GM10248 (cell line): ENCODE measurements at regions not wholly inside any gene's neighbourhood (a gene's known extent, or its start where the extent isn't known, plus 50 kb on each side); places are given as distances from the start of the nearest gene placed in this dataset.
"Not testable (repeated sequence)": the region's sequence is repeated elsewhere in the genome, so short reads cannot be mapped to it uniquely, and the experiment has no call there.

Experiments
- CTCF ChIA-PET: fragments of 300-600 bp; sonication (Branson Sonifier 250); formaldehyde crosslinking; extraction: SDS; loops from one replicate; lab custom pipeline; 2021; ENCODE audit warnings: antibody characterized with exemption; lab: Yijun Ruan, JAX
- POLR2A ChIA-PET: fragments of 350-650 bp; sonication (Branson Sonifier 250); formaldehyde crosslinking; extraction: SDS; loops from one replicate; lab custom pipeline; 2020; ENCODE audit warnings: antibody characterized with exemption; lab: Yijun Ruan, JAX
- DNase-seq: peaks from one replicate; pipeline ENCODE4 v3.0.0; 2012; ENCODE audit errors: extremely low spot score
- CTCF ChIP-seq: IDR thresholded peaks from 2 replicates; pipeline ENCODE4 v1.5.1; 2012; ENCODE audit warnings: mild to moderate bottlenecking, low read depth; ENCODE audit errors: extremely low read depth, missing control alignments, control extremely low read depth

GRCh38 chr16:24645739-24646645 is 83.5 kb upstream of the TNRC6A start:
- no peak for TF ChIP-seq CTCF
- DNase-seq = no peak
- ChIA-PET CTCF (interaction anchor here (0.8 kb wide), 1 partner anchor 14 kb away, joined by 3 read pairs; no protein-coding TSS in a partner anchor), POLR2A (no interaction called here)

DNA sequence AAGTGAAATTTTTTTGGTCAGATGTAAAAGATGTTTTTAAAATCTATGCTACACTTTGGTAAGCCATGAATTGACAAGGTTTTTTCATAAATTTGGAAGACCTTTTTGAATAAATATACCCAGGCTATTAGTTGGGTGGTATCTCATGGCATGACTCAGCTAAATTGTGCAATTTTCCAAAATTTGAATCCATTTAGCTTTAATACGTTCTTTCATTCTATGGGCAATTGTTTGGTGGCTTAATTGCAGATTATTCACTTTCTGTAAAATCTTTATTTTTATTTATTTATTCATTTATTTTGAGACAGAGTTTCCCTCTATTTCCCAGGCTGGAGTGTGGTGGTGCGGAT is 82.8 kb upstream of the TNRC6A start:
- POLR2A ChIA-PET = no interaction called here
- CTCF ChIA-PET = interaction anchor here (0.8 kb wide), 1 partner anchor 13 kb away, joined by 3 read pairs; no protein-coding TSS in a partner anchor
- TF ChIP-seq CTCF = no peak
- no peak for DNase-seq

DNA sequence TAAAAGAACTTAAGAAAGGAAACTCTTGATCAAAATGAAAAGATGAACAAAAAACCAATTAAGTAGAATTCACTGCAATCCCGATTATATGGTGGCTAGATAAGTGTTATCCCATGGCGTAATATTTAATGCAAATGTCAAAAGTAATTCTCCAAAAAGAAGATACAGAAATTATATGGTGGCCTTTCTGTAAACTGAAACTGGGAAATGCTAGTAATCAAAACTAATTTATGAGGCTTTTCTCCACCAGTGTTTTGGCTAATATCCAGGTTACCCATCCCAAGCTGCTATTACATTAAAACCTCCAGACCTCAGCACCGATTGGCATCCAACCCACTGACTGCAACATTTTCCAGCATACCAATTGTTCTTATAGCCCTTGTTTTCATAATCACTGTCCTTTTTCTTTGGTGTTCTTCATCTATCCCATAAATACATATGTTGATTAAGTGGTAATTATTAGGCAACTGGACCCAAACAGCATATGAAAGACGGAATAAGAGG is 77.2 kb upstream of the TNRC6A start:
- POLR2A ChIA-PET = no interaction called here

GRCh38 chr16:24652803-24653202 is 76.6 kb upstream of the TNRC6A start:
- TF ChIP-seq CTCF = no peak
- no peak for DNase-seq
- ChIA-PET CTCF (interaction anchor here (1.2 to 1.5 kb wide), 2 partner anchors 10 to 25 kb away, joined by 3 to 4 read pairs; no protein-coding TSS in a partner anchor), POLR2A (no interaction called here)

More for the DNA sequence above, 77.2 kb upstream of the TNRC6A start:
- DNase-seq = no peak
- no peak for TF ChIP-seq CTCF
- CTCF ChIA-PET = interaction anchor here (1.2 to 1.5 kb wide), 2 partner anchors 11 to 26 kb away, joined by 3 to 4 read pairs; no protein-coding TSS in a partner anchor

DNA sequence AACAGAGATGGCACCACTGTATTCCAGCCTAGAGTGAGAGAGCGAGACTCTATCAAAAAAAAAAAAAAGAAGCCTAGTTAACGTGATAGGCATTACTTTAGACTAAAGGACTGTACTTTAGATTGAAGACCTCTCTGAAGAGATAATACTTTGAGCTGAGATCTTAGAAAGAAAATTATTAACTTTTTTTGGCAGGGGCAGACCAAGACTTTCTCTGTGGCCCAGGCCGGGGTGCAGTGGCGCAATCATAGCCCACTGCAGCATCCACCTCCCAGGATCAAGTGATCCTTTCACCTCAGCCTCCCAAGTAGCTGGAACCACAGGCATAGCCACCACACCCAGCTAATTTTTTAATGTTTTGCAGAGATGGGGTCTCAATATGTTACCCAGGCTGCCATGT is 75.7 kb upstream of the TNRC6A start:
- ChIA-PET CTCF (interaction anchor here (1.5 kb wide), 2 partner anchors 10 to 24 kb away, joined by 4 read pairs; no protein-coding TSS in a partner anchor), POLR2A (no interaction called here)
- no peak for DNase-seq
- no peak for TF ChIP-seq CTCF

GRCh38 chr16:24665942-24666341 is 63.5 kb upstream of the TNRC6A start:
- POLR2A ChIA-PET = interaction anchor here (0.6 kb wide), 1 partner anchor 774 kb away, joined by 3 read pairs; no protein-coding TSS in a partner anchor
- CTCF ChIA-PET = not testable (repeated sequence)

More at GRCh38 chr16:24665942-24666341, 63.5 kb upstream of the TNRC6A start:
- DNase-seq = not testable (repeated sequence)
